Thoracic aorta (tissue), 2 donors: ENCODE measurements at regions not wholly inside any gene's neighbourhood (a gene's known extent, or its start where the extent isn't known, plus 50 kb on each side); places are given as distances from the start of the nearest gene placed in this dataset.

Experiments used
- ATAC-seq: fragments of 150-250 bp; one replicate; pipeline ENCODE4 v1.8.0; 2017; ENCODE audit warnings: low read depth; ENCODE audit not compliant: insufficient number of reproducible peaks, low FRiP score
- DNase-seq: peaks from one replicate; pipeline ENCODE4 v3.0.0-alpha.2; 2020; ENCODE audit warnings: low spot score
- H3K27ac ChIP-seq, 2 donors: fragments of 200-600 bp; sonication (generic); 1 replicate in 1 of 2; 2 replicates in 1 of 2; pipeline ENCODE4 v1.5.1; 2016; ENCODE audit warnings: mild to moderate bottlenecking in 2 of 2, moderate library complexity in 2 of 2
- H3K27me3 ChIP-seq: fragments of 200-600 bp; sonication (generic); replicated peaks from 2 replicates; pipeline ENCODE4 v1.6.0; 2016; ENCODE audit warnings: mild to moderate bottlenecking; ENCODE audit not compliant: insufficient read depth
- H3K36me3 ChIP-seq: fragments of 200-600 bp; sonication (generic); one replicate; pipeline ENCODE4 v1.5.1; 2016
- H3K4me1 ChIP-seq, 2 donors: fragments of 200-600 bp; sonication (generic); 1 replicate in 1 of 2; 2 replicates in 1 of 2; pipeline versions ENCODE4 v1.5.1 to v1.6.0; 2016; ENCODE audit warnings: low read depth in 2 of 2, mild to moderate bottlenecking in 1 of 2; ENCODE audit not compliant: control insufficient read depth in 1 of 2
- H3K4me3 ChIP-seq: fragments of 200-600 bp; sonication (generic); 2 replicates; pipeline ENCODE4 v1.5.1; 2016; ENCODE audit warnings: mild to moderate bottlenecking
- H3K9me3 ChIP-seq: fragments of 200-600 bp; sonication (generic); 2 replicates; pipeline ENCODE4 v1.5.1; 2016
- CTCF ChIP-seq: fragments of 200-600 bp; sonication (generic); IDR thresholded peaks from one replicate; pipeline ENCODE4 v1.5.1; 2019; ENCODE audit warnings: antibody characterized with exemption

GRCh38 chr12:84043355-84043754, 869.2 kb downstream of the SLC6A15 start:
- no peaks in the 10 kb centered on the region for H3K9me3 ChIP-seq
- no peaks in the 10 kb centered on the region for H3K4me1 ChIP-seq
- ATAC-seq (no peak), DNase-seq (no peak)
- no peaks in the 10 kb centered on the region for H3K36me3 ChIP-seq
- TF ChIP-seq CTCF: no peak
- H3K27ac ChIP-seq: no peak overlapping the region
- no peak overlapping the region for H3K4me3 ChIP-seq
- no peaks in the 10 kb centered on the region for H3K27me3 ChIP-seq

- no peak for ATAC-seq
- no peaks in the 10 kb centered on the region for H3K9me3 ChIP-seq
- H3K36me3 ChIP-seq: no peaks in the 10 kb centered on the region
- H3K4me3 ChIP-seq: no peak overlapping the region
- no peaks in the 10 kb centered on the region for H3K27me3 ChIP-seq
- no peak for TF ChIP-seq CTCF
- H3K27ac ChIP-seq: no peak overlapping the region
- no peak for DNase-seq
- no peaks in the 10 kb centered on the region for H3K4me1 ChIP-seq
Measured at GRCh38 chr12:84038242-84038641, 874.4 kb downstream of the SLC6A15 start.

GRCh38 chr12:84036912-84037311, 875.7 kb downstream of the SLC6A15 start:
- no peak for DNase-seq
- H3K27me3 ChIP-seq: no peaks in the 10 kb centered on the region
- no peaks in the 10 kb centered on the region for H3K9me3 ChIP-seq
- H3K36me3 ChIP-seq: no peaks in the 10 kb centered on the region
- no peak for ATAC-seq
- H3K27ac ChIP-seq: no peak overlapping the region
- no peak for TF ChIP-seq CTCF
- H3K4me1 ChIP-seq: no peaks in the 10 kb centered on the region
- no peak overlapping the region for H3K4me3 ChIP-seq

- Histone ChIP-seq H3K36me3 (no peaks in the 10 kb centered on the region), H3K27ac (no peak overlapping the region), H3K9me3 (no peaks in the 10 kb centered on the region), H3K4me1 (no peaks in the 10 kb centered on the region), H3K27me3 (no peaks in the 10 kb centered on the region), H3K4me3 (no peak overlapping the region)
- no peak for ATAC-seq
- no peak for DNase-seq
- TF ChIP-seq CTCF: no peak
Measured at GRCh38 chr12:84035766-84036165, 876.8 kb downstream of the SLC6A15 start.

GRCh38 chr12:84034871-84035270, 877.7 kb downstream of the SLC6A15 start:
- Histone ChIP-seq H3K27me3 (no peaks in the 10 kb centered on the region), H3K4me1 (no peaks in the 10 kb centered on the region), H3K4me3 (no peak overlapping the region), H3K36me3 (no peaks in the 10 kb centered on the region), H3K9me3 (no peaks in the 10 kb centered on the region), H3K27ac (no peak overlapping the region)
- ATAC-seq: no peak
- no peak for TF ChIP-seq CTCF
- DNase-seq: no peak
